Hepatocyte (in vitro differentiated cells): ENCODE measurements at regions not wholly inside any gene's neighbourhood (a gene's known extent, or its start where the extent isn't known, plus 50 kb on each side); places are given as distances from the start of the nearest gene placed in this dataset.

Source experiments
- CTCF ChIP-seq: fragments of 200-600 bp; sonication (generic); IDR thresholded peaks from 2 replicates; pipeline ENCODE4 v1.5.1; 2016; ENCODE audit warnings: antibody characterized with exemption, mild to moderate bottlenecking; ENCODE audit not compliant: poor library complexity
- EZH2 ChIP-seq: fragments of 200-600 bp; sonication (generic); IDR thresholded peaks from 2 replicates; pipeline ENCODE4 v1.6.1; 2016; ENCODE audit warnings: antibody characterized with exemption, mild to moderate bottlenecking, borderline replicate concordance
- EZH2phosphoT487 ChIP-seq: fragments of 200-600 bp; sonication (generic); IDR thresholded peaks from one replicate; pipeline ENCODE4 v1.6.1; 2018; ENCODE audit warnings: antibody characterized with exemption, mild to moderate bottlenecking, low read depth, moderate library complexity; ENCODE audit not compliant: unreplicated experiment, severe bottlenecking

GRCh38 chr22:48942698-48943566, 884.7 kb downstream of the BRD1 start:
- no peak for TF ChIP-seq CTCF
- no peak for TF ChIP-seq EZH2
- no peak for TF ChIP-seq EZH2phosphoT487
